ENCODE measurements at regions not wholly inside any gene's neighbourhood (a gene's known extent, or its start where the extent isn't known, plus 50 kb on each side); places are given as distances from the start of the nearest gene placed in this dataset.

- TF ChIP-seq CTCF (IDR thresholded peaks at IDR 0.05; ENCODE audit: low read depth, low read length, missing control alignments), result no peak
- H3K27me3 ChIP-seq (replicated peaks), result no peaks in the 10 kb centered on the region
- no peak for DNase-seq
- no peak overlapping the region for H3K4me3 ChIP-seq (ENCODE audit: low read depth, low read length)
- H3K27ac ChIP-seq, result no peak overlapping the region
- in situ Hi-C loops (cut with HindIII; ENCODE audit: low pct_ligation_motif_present, low sequenced_read_pairs), result no loop called here
- no peaks in the 10 kb centered on the region for H3K36me3 ChIP-seq (replicated peaks)
Observed at GRCh38 chr12:46443594-46444263, 71.2 kb upstream of the SLC38A2 start.

GRCh38 chr12:46442738-46443137 is 70.2 kb upstream of the SLC38A2 start:
- in situ Hi-C loops (cut with HindIII; ENCODE audit: low pct_ligation_motif_present, low sequenced_read_pairs), result no loop called here
- no peaks in the 10 kb centered on the region for H3K36me3 ChIP-seq (replicated peaks)
- H3K4me3 ChIP-seq (ENCODE audit: low read depth, low read length), result no peak overlapping the region
- H3K27me3 ChIP-seq (replicated peaks), result no peaks in the 10 kb centered on the region
- no peak overlapping the region for H3K27ac ChIP-seq
- no peak for DNase-seq
- TF ChIP-seq CTCF (IDR thresholded peaks at IDR 0.05; ENCODE audit: low read depth, low read length, missing control alignments), result no peak

- no peaks in the 10 kb centered on the region for H3K36me3 ChIP-seq (replicated peaks)
- TF ChIP-seq CTCF (IDR thresholded peaks at IDR 0.05; ENCODE audit: low read depth, low read length, missing control alignments), result no peak
- no peaks in the 10 kb centered on the region for H3K27me3 ChIP-seq (replicated peaks)
- no peak overlapping the region for H3K27ac ChIP-seq
- no peak overlapping the region for H3K4me3 ChIP-seq (ENCODE audit: low read depth, low read length)
- DNase-seq, result peak; percentile 54
- in situ Hi-C loops (cut with HindIII; ENCODE audit: low pct_ligation_motif_present, low sequenced_read_pairs), result no loop called here
Observed at GRCh38 chr12:46442239-46442638, 69.7 kb upstream of the SLC38A2 start.

GRCh38 chr12:46439793-46440511 is 67.4 kb upstream of the SLC38A2 start:
- in situ Hi-C loops (cut with HindIII; ENCODE audit: low pct_ligation_motif_present, low sequenced_read_pairs), result no loop called here
- no peak for DNase-seq
- no peaks in the 10 kb centered on the region for H3K36me3 ChIP-seq (replicated peaks)
- H3K27ac ChIP-seq, result no peak overlapping the region
- H3K4me3 ChIP-seq (ENCODE audit: low read depth, low read length), result no peak overlapping the region
- TF ChIP-seq CTCF (IDR thresholded peaks at IDR 0.05; ENCODE audit: low read depth, low read length, missing control alignments), result no peak
- no peaks in the 10 kb centered on the region for H3K27me3 ChIP-seq (replicated peaks)

GRCh38 chr12:46438719-46439319 is 66.2 kb upstream of the SLC38A2 start:
- no peak for DNase-seq
- in situ Hi-C loops (cut with HindIII; ENCODE audit: low pct_ligation_motif_present, low sequenced_read_pairs), result no loop called here
- Histone ChIP-seq H3K27ac (no peak overlapping the region), H3K4me3 (ENCODE audit: low read depth, low read length) (no peak overlapping the region), H3K27me3 (replicated peaks) (no peaks in the 10 kb centered on the region), H3K36me3 (replicated peaks) (no peaks in the 10 kb centered on the region)
- no peak for TF ChIP-seq CTCF (IDR thresholded peaks at IDR 0.05; ENCODE audit: low read depth, low read length, missing control alignments)

Measured in brain microvascular endothelial cell (primary cell).